GF-D8 (cell line): ENCODE measurements at regions not wholly inside any gene's neighbourhood (a gene's known extent, or its start where the extent isn't known, plus 50 kb on each side); places are given as distances from the start of the nearest gene placed in this dataset.

Experiments
- DNase-seq: peaks from one replicate; lab custom pipeline; 2025; lab: John Stamatoyannopoulos, UW

- no peak for DNase-seq
Observed at GRCh38 chr1:29505532-29506220, 269.4 kb downstream of the PTPRU start.

DNA sequence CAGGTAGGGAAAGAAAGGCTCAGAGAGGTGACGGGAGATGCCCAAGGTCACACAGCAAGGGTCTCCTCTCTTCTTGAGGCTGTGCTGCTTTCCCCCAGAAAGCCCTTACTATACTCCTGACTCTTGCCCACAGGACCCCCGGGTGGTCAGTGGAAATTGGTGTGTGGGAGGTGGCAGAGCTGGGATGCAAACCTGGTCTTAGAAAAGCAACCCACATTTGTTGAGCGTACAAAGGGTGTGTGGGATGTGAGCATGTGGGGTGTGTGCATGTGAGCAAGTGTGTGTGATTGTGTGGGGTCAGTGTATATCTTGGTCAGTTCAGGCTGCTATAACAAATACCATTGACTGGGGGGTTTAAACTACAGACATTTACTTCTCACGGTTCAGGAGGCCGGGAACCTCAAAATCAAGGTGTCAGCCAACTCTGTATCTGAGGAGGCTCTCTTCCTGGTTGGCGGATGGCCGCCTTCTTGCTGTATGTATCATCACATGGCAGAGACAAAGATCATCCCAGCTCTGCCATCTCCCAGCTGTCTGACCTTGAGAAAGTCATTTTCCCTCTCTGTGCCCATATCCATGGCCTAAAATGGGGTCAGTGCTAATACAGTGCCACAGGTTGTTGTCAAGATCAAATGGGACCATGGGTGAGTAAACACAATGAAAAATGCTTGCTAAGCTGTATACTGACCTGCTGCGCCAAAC lies 268.5 kb downstream of the PTPRU start:
- no peak for DNase-seq

GRCh38 chr1:29504196-29504595 lies 267.9 kb downstream of the PTPRU start:
- DNase-seq, result no peak

- DNase-seq, result no peak
Observed at GRCh38 chr1:29502911-29503840, 266.9 kb downstream of the PTPRU start.

GRCh38 chr1:29502225-29502910 lies 266.0 kb downstream of the PTPRU start:
- no peak for DNase-seq

- DNase-seq, result no peak
Observed at GRCh38 chr1:29501227-29501976, 265.1 kb downstream of the PTPRU start.

DNA sequence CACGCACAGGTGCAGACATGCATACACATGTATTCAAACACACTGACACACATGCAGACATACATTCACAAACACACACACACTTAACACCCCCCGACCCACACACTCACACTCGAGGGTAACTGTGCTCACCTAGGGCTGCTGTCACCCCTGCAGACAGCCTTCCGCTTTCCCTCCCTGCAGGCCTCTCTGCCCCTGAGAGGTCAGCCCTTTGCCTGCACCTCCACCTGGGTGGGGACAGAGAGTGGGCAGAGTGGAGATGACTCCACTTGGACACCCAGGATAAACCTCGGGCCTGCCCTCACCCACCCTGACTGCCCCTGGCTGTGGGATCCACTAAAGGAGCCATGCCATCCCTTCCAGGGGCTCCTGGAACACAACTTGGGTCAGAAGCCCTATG lies 264.3 kb downstream of the PTPRU start:
- no peak for DNase-seq

GRCh38 chr1:29500041-29500440 lies 263.7 kb downstream of the PTPRU start:
- DNase-seq, result no peak

DNA sequence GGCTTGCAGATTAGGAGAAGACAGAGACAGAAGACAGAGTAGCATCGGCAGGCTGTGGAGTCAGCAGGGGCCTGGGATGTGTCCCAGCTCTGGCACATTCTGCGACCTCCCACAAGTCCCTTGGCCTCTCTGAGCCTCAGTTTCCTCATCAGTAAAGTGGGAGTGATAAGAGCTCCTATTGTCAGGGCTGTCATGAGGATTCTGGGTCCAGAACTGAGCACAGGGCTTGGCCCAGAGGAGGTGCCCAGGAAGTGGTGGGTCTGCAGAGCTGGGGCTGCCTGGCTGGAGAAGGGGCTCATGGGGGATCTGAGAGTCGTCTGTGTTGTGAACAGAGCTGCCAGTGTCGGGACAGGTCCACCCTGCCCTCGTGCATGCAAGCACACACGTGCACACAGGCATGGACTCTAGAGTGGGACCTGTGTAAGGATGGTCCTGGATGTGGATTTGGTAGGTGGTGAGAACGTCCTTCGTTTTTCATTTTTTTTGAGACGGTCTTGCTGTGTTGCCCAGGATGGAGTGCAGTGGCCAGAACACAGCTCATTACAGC lies 262.9 kb downstream of the PTPRU start:
- no peak for DNase-seq

DNA sequence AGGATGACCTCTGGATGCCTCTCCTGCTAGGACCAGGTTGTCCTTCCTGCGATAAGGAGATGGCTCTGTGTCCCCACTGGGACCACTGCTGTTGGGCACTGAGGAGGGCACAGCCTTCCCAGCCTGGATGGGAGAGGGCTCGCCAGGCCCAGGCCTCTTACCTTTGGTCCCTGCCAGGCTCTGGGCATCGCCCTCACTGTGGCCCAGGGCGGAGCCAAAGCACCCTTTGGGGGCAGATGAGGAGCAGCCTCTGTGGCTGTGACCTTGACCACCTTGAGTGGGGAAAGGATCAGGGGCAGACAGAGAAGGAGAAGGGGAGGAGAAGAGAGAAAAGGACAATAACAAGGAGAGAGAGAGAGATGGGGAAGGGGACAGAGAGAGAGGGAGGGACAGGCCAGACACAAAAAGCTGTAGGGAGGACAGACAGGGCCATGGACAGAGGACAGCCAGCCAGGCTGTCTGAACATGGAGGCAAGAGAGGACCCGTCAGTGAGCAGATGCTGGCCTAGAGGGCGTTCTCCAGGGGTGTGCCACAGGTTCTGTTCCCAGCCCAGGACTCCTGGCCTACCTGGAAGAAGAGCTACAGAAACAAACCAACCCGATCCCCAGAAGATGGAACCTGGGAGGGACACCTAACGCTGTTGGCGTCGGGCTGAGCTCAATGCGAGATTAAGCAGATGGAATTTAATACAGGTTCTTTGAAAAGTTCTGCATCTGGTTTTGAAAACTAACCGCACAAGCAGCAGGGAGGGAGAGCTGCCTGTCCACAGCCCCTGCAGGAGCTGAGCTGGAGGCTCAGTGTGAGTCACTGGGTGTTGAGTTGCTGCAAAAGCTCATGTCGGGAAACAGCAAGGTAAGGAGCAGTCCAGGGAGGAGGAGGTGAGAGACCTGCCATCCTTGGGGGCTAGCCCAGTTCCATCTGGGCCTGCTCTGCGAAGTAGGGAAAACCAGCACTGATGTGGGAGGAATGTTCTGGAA lies 262.1 kb downstream of the PTPRU start:
- DNase-seq, result no peak

GRCh38 chr1:29497395-29498125 lies 261.2 kb downstream of the PTPRU start:
- no peak for DNase-seq

DNA sequence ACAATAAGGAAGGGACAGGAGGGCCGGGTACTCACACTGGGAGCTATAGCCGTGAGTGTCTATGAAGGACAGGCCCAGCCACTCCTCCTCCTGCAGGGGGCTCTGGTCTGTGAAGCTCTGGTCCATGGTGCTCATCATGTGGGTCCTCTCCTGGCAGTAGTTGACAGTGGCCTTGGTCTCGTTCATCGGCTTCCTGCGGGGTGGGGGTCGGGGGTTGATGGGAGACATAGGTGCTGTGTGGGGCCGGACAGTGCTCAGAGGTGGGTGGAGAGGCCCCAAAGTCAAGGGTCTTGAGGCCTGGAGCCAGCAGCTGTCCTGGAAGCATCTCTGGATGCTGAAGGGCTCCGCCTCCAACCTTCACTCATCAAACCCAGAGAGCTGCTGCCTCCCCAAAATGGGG lies 260.4 kb downstream of the PTPRU start:
- DNase-seq, result no peak

DNA sequence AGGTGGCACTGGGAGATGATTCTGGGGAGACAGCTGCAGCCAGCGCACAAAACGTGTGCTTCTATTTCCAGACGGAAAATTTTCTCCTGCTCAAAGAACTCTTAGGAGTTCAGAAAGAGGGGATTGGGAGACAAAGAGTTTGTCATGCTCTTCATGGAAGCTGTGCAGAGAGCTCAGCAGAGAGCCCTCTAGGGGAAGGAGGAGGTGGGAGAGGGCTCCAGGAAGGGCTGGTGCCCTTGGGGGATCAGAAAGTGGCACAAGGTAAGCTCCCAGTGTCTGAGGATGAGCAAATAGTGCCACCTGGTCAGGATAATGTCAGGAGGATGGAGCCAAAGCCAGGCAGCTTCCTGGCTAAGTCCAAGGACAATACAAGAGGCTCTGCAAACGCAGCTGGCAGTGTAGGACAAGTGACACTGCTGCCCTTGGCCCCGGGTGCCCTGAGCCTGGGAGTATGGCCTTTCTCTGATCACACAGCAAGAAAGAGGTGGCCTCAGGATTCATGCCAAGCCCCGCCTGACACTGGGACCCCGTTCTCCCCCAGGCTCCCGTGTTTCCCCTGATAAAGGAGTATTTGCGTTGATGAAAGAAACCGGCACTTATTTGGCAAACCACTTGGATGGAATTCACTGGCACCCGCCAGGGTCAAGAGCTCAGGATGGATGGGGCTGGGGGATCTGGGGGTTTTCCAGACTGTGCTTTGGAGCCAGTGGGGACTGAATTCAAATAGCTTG lies 254.0 kb downstream of the PTPRU start:
- DNase-seq, result no peak

DNA sequence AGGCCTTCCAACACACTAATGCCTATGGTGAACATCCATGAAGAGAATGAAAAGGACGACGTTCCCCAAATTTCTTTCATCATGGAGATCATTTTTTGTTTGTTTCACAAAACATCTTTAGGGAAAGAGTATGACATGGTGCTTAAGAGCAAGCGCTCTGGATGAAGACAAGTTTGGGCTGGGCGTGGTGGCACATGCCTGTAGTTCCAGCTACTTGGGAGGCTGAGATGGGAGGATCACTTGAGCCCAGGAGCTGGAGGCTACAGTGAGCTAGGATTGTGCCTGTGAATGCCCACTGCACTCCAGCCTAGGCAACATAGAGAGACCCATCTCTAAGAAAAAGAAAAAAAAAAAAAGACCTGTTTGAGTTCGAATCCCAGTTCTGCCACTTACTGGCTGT lies 253.1 kb downstream of the PTPRU start:
- no peak for DNase-seq

- DNase-seq, result no peak
Observed at GRCh38 chr1:29488794-29489311, 252.5 kb downstream of the PTPRU start.

GRCh38 chr1:29488086-29488793 lies 251.9 kb downstream of the PTPRU start:
- no peak for DNase-seq

GRCh38 chr1:29487291-29487690 lies 251.0 kb downstream of the PTPRU start:
- no peak for DNase-seq
